GM12874 (cell line): ENCODE measurements at regions not wholly inside any gene's neighbourhood (a gene's known extent, or its start where the extent isn't known, plus 50 kb on each side); places are given as distances from the start of the nearest gene placed in this dataset.

ENCODE experiments used
- CTCF ChIP-seq: IDR thresholded peaks from 2 replicates; pipeline ENCODE4 v1.5.1; 2011; ENCODE audit warnings: low read depth, mild to moderate bottlenecking, control low read depth, low read length, moderate library complexity; ENCODE audit not compliant: insufficient read depth

GRCh38 chr18:34280000-34280399, 55.3 kb upstream of the NOL4 start:
- no peak for TF ChIP-seq CTCF

GRCh38 chr18:34280653-34281052, 55.9 kb upstream of the NOL4 start:
- TF ChIP-seq CTCF, result no peak

- TF ChIP-seq CTCF, result no peak
These were observed 56.6 kb upstream of the NOL4 start for GRCh38 chr18:34281290-34281689.

- TF ChIP-seq CTCF, result no peak
These were observed 57.0 kb upstream of the NOL4 start for GRCh38 chr18:34281722-34282121.

GRCh38 chr18:34283506-34283905, 58.8 kb upstream of the NOL4 start:
- TF ChIP-seq CTCF, result no peak

GRCh38 chr18:34287825-34288224, 63.1 kb upstream of the NOL4 start:
- no peak for TF ChIP-seq CTCF

- TF ChIP-seq CTCF, result no peak
These were observed 67.9 kb upstream of the NOL4 start for GRCh38 chr18:34292594-34292993.

- TF ChIP-seq CTCF, result no peak
These were observed 72.6 kb upstream of the NOL4 start for GRCh38 chr18:34297287-34297686.
